ENCODE measurements at regions not wholly inside any gene's neighbourhood (a gene's known extent, or its start where the extent isn't known, plus 50 kb on each side); places are given as distances from the start of the nearest gene placed in this dataset.

DNA sequence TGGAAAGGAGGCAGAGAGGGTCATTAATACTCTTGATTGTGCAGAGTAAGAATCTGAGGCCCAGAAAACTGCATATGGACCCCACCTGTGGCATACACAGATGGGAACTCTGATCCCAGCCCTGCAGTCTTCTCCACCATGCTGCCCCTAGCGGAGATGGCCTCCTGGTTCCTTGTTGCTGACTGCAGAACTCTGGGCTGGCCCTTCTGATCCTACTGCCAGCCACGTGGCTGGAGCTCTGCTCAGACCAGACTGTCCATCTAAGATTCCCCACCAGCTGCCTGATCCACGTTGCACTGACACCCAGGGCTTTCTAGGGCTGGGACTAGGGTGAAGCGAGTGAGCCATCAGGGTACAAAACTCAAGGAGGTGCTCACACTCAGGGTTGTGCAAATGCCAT is 245.7 kb upstream of the NR4A3 start:
- DNase-seq = no peak
- Histone ChIP-seq H3K79me1 (replicated peaks; ENCODE audit: low read length, poor library complexity, severe bottlenecking) (no peaks in the 10 kb centered on the region), H3K14ac (ENCODE audit: low read length in 2 of 2) (no peak overlapping the region), H3K27ac (ENCODE audit: low read length, poor library complexity, severe bottlenecking) (no peak overlapping the region), H2BK120ac (ENCODE audit: low read depth, low read length) (no peak overlapping the region), H2BK15ac (ENCODE audit: low read depth, poor library complexity, severe bottlenecking) (no peak overlapping the region), H2AK5ac (ENCODE audit: low read length, severe bottlenecking) (no peak overlapping the region), H3K4me3 (ENCODE audit: insufficient read depth in 1 of 2, low read depth in 1 of 2, low read length in 2 of 2) (no peak overlapping the region), H3K36me3 (ENCODE audit: control insufficient read depth in 1 of 2, insufficient read depth in 2 of 2, low read depth in 1 of 2, low read length in 2 of 2) (no peaks in the 10 kb centered on the region), H3K23ac (ENCODE audit: low read length in 2 of 2) (no peak overlapping the region), H4K8ac (ENCODE audit: low read length) (no peak overlapping the region), H4K91ac (ENCODE audit: low read length) (no peak overlapping the region), H3K4me1 (ENCODE audit: control insufficient read depth, insufficient read depth, low read depth, low read length) (no peaks in the 10 kb centered on the region), H3K4me2 (ENCODE audit: low read length, poor library complexity, severe bottlenecking) (no peak overlapping the region), H3K4ac (ENCODE audit: low read depth in 1 of 2, low read length in 2 of 2) (no peak overlapping the region), H3K27me3 (ENCODE audit: control insufficient read depth in 1 of 2, insufficient read depth in 1 of 2, low read length in 2 of 2) (no peaks in the 10 kb centered on the region), H3K9ac (ENCODE audit: low read length) (no peak overlapping the region), H3K9me3 (ENCODE audit: control insufficient read depth, low read length) (no peaks in the 10 kb centered on the region), H3K18ac (ENCODE audit: low read depth in 1 of 2, low read length in 2 of 2) (no peak overlapping the region), H2BK12ac (ENCODE audit: low read length in 2 of 2) (no peak overlapping the region), H2BK5ac (ENCODE audit: low read depth, low read length, poor library complexity, severe bottlenecking) (no peak overlapping the region), H2AFZ (ENCODE audit: low read depth, low read length) (no peak overlapping the region)
- WGBS = 73% methylated on average over 4 of the region's 4 CpGs

DNA sequence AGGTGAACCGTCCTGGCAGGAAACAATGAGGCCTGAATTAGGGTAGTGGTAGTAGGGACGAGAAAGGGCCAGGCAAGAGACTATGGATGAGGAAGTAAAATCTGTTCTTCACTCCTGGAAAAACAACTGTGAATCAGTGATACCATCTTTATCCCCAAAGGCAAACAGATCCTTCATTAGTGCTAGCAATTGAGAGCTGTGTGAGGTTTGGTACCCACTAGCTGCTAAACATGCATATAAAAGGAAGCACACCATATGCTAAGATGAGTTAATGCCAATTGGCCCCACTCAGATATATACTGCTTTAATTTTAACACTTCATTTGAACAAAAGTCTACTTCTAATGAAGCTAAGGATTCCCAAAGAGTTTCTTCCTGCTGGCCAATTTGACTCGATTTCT is 244.8 kb upstream of the NR4A3 start:
- Histone ChIP-seq H2BK120ac (ENCODE audit: low read depth, low read length) (no peak overlapping the region), H3K4me1 (ENCODE audit: control insufficient read depth, insufficient read depth, low read depth, low read length) (no peaks in the 10 kb centered on the region), H3K79me1 (replicated peaks; ENCODE audit: low read length, poor library complexity, severe bottlenecking) (no peaks in the 10 kb centered on the region), H3K14ac (ENCODE audit: low read length in 2 of 2) (no peak overlapping the region), H2BK15ac (ENCODE audit: low read depth, poor library complexity, severe bottlenecking) (no peak overlapping the region), H2BK12ac (ENCODE audit: low read length in 2 of 2) (no peak overlapping the region), H2AK5ac (ENCODE audit: low read length, severe bottlenecking) (no peak overlapping the region), H3K4ac (ENCODE audit: low read depth in 1 of 2, low read length in 2 of 2) (no peak overlapping the region), H3K27me3 (ENCODE audit: control insufficient read depth in 1 of 2, insufficient read depth in 1 of 2, low read length in 2 of 2) (no peaks in the 10 kb centered on the region), H3K27ac (ENCODE audit: low read length, poor library complexity, severe bottlenecking) (no peak overlapping the region), H3K18ac (ENCODE audit: low read depth in 1 of 2, low read length in 2 of 2) (no peak overlapping the region), H3K9me3 (ENCODE audit: control insufficient read depth, low read length) (no peaks in the 10 kb centered on the region), H3K36me3 (ENCODE audit: control insufficient read depth in 1 of 2, insufficient read depth in 2 of 2, low read depth in 1 of 2, low read length in 2 of 2) (no peaks in the 10 kb centered on the region), H2BK5ac (ENCODE audit: low read depth, low read length, poor library complexity, severe bottlenecking) (no peak overlapping the region), H4K8ac (ENCODE audit: low read length) (no peak overlapping the region), H3K4me2 (ENCODE audit: low read length, poor library complexity, severe bottlenecking) (no peak overlapping the region), H4K91ac (ENCODE audit: low read length) (no peak overlapping the region), H3K4me3 (ENCODE audit: insufficient read depth in 1 of 2, low read depth in 1 of 2, low read length in 2 of 2) (no peak overlapping the region), H3K9ac (ENCODE audit: low read length) (no peak overlapping the region), H2AFZ (ENCODE audit: low read depth, low read length) (no peak overlapping the region), H3K23ac (ENCODE audit: low read length in 2 of 2) (no peak overlapping the region)
- WGBS = 90% methylated on average over 2 of the region's 3 CpGs
- no peak for DNase-seq

DNA sequence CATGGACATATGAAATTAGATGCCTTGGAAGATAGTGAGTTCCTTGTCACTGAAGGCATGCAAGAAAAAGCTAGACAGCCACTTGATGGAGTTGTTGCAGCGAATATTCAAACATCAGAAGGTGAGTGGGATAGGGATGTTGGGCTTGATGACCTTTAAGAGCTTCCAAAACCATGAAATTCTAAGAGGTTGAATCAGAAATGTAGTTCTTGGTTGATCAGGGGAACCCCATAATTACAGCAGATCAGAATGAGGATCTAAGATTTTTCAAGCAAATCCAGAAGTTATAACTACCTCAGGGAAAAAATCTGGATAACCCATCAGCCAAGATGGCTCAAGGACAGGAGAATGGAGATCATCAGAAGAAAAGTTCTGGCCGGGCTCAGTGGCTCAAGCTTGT is 244.3 kb upstream of the NR4A3 start:
- H2AFZ ChIP-seq (ENCODE audit: low read depth, low read length) = no peak overlapping the region
- H3K4me3 ChIP-seq (ENCODE audit: insufficient read depth in 1 of 2, low read depth in 1 of 2, low read length in 2 of 2) = no peak overlapping the region
- no peak overlapping the region for H3K27ac ChIP-seq (ENCODE audit: low read length, poor library complexity, severe bottlenecking)
- no peak overlapping the region for H4K91ac ChIP-seq (ENCODE audit: low read length)
- H3K27me3 ChIP-seq (ENCODE audit: control insufficient read depth in 1 of 2, insufficient read depth in 1 of 2, low read length in 2 of 2) = no peaks in the 10 kb centered on the region
- H4K8ac ChIP-seq (ENCODE audit: low read length) = no peak overlapping the region
- H3K4ac ChIP-seq (ENCODE audit: low read depth in 1 of 2, low read length in 2 of 2) = no peak overlapping the region
- H3K36me3 ChIP-seq (ENCODE audit: control insufficient read depth in 1 of 2, insufficient read depth in 2 of 2, low read depth in 1 of 2, low read length in 2 of 2) = no peaks in the 10 kb centered on the region
- no peak overlapping the region for H3K9ac ChIP-seq (ENCODE audit: low read length)
- 79% methylated on average over 2 of the region's 2 CpGs for WGBS
- H2BK120ac ChIP-seq (ENCODE audit: low read depth, low read length) = no peak overlapping the region
- no peak for DNase-seq
- no peak overlapping the region for H2BK5ac ChIP-seq (ENCODE audit: low read depth, low read length, poor library complexity, severe bottlenecking)
- no peak overlapping the region for H3K18ac ChIP-seq (ENCODE audit: low read depth in 1 of 2, low read length in 2 of 2)
- H2AK5ac ChIP-seq (ENCODE audit: low read length, severe bottlenecking) = no peak overlapping the region
- H3K79me1 ChIP-seq (replicated peaks; ENCODE audit: low read length, poor library complexity, severe bottlenecking) = no peaks in the 10 kb centered on the region
- H2BK12ac ChIP-seq (ENCODE audit: low read length in 2 of 2) = no peak overlapping the region
- no peak overlapping the region for H3K4me2 ChIP-seq (ENCODE audit: low read length, poor library complexity, severe bottlenecking)
- H3K4me1 ChIP-seq (ENCODE audit: control insufficient read depth, insufficient read depth, low read depth, low read length) = no peaks in the 10 kb centered on the region
- no peak overlapping the region for H3K14ac ChIP-seq (ENCODE audit: low read length in 2 of 2)
- no peak overlapping the region for H2BK15ac ChIP-seq (ENCODE audit: low read depth, poor library complexity, severe bottlenecking)
- no peak overlapping the region for H3K23ac ChIP-seq (ENCODE audit: low read length in 2 of 2)
- no peaks in the 10 kb centered on the region for H3K9me3 ChIP-seq (ENCODE audit: control insufficient read depth, low read length)

DNA sequence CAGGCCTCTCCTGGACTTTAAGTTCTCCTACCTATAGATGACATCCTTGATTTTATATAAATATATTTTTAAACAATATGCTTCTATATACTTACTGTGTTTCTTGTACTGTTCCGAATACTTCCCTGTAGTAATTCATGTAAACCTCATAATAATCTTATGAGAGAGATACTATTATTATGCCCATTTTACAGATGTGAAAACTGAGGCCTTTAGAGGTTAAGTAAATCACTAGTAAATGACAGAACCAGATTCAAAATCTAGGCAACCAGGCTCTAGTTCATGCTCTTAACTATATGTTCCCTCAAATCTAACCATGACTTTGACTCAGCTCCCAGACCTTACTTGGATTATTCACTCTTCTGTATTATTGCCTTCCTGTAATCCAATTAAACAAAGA is 243.0 kb upstream of the NR4A3 start:
- no peak overlapping the region for H2BK12ac ChIP-seq (ENCODE audit: low read length in 2 of 2)
- H3K18ac ChIP-seq (ENCODE audit: low read depth in 1 of 2, low read length in 2 of 2) = no peak overlapping the region
- H2BK120ac ChIP-seq (ENCODE audit: low read depth, low read length) = no peak overlapping the region
- no peak overlapping the region for H3K4me2 ChIP-seq (ENCODE audit: low read length, poor library complexity, severe bottlenecking)
- H3K27me3 ChIP-seq (ENCODE audit: control insufficient read depth in 1 of 2, insufficient read depth in 1 of 2, low read length in 2 of 2) = no peaks in the 10 kb centered on the region
- no peak overlapping the region for H2BK5ac ChIP-seq (ENCODE audit: low read depth, low read length, poor library complexity, severe bottlenecking)
- no peaks in the 10 kb centered on the region for H3K9me3 ChIP-seq (ENCODE audit: control insufficient read depth, low read length)
- H2BK15ac ChIP-seq (ENCODE audit: low read depth, poor library complexity, severe bottlenecking) = no peak overlapping the region
- H3K14ac ChIP-seq (ENCODE audit: low read length in 2 of 2) = no peak overlapping the region
- H4K91ac ChIP-seq (ENCODE audit: low read length) = no peak overlapping the region
- H2AK5ac ChIP-seq (ENCODE audit: low read length, severe bottlenecking) = no peak overlapping the region
- no peaks in the 10 kb centered on the region for H3K79me1 ChIP-seq (replicated peaks; ENCODE audit: low read length, poor library complexity, severe bottlenecking)
- no peak for DNase-seq
- H3K36me3 ChIP-seq (ENCODE audit: control insufficient read depth in 1 of 2, insufficient read depth in 2 of 2, low read depth in 1 of 2, low read length in 2 of 2) = no peaks in the 10 kb centered on the region
- no peak overlapping the region for H3K4ac ChIP-seq (ENCODE audit: low read depth in 1 of 2, low read length in 2 of 2)
- H3K4me3 ChIP-seq (ENCODE audit: insufficient read depth in 1 of 2, low read depth in 1 of 2, low read length in 2 of 2) = no peak overlapping the region
- H3K9ac ChIP-seq (ENCODE audit: low read length) = no peak overlapping the region
- no peak overlapping the region for H4K8ac ChIP-seq (ENCODE audit: low read length)
- no peak overlapping the region for H3K27ac ChIP-seq (ENCODE audit: low read length, poor library complexity, severe bottlenecking)
- no peak overlapping the region for H2AFZ ChIP-seq (ENCODE audit: low read depth, low read length)
- no peaks in the 10 kb centered on the region for H3K4me1 ChIP-seq (ENCODE audit: control insufficient read depth, insufficient read depth, low read depth, low read length)
- no CpG with 5 or more reads among the region's 1 CpG for WGBS
- no peak overlapping the region for H3K23ac ChIP-seq (ENCODE audit: low read length in 2 of 2)

All from mesenchymal stem cell (in vitro differentiated cells and primary cell).